Stimulated activated effector memory CD8-positive, alpha-beta T cell treated with anti-CD3 and anti-CD28 coated beads, Interleukin-12 subunit alpha, Interleukin-12 subunit beta, amount 100 ng/mL, for 72 hours (primary cell): ENCODE measurements at regions not wholly inside any gene's neighbourhood (a gene's known extent, or its start where the extent isn't known, plus 50 kb on each side); places are given as distances from the start of the nearest gene placed in this dataset.
A peak's percentile ranks its signal among the peaks of the same experiment; 100 is the strongest.

Source experiments
- ATAC-seq: fragments of 150-1000 bp; cut with Tn5 transposase; 2 replicates; pipeline ENCODE4 v1.10.0; 2021
- DNase-seq, 2 donors: peaks; one replicate each; pipeline ENCODE4 v3.0.0; 2021 to 2022; ENCODE audit warnings: low spot score in 2 of 2
- H3K27ac Mint-ChIP-seq: one replicate; pipeline ENCODE4 v1.8.0; 2022; ENCODE audit warnings: mild to moderate bottlenecking, mixed read lengths
- H3K36me3 Mint-ChIP-seq: one replicate; pipeline ENCODE4 v1.8.0; 2022; ENCODE audit warnings: mild to moderate bottlenecking, mixed read lengths
- H3K4me1 Mint-ChIP-seq: one replicate; pipeline ENCODE4 v1.8.0; 2022; ENCODE audit warnings: mixed read lengths
- H3K4me3 Mint-ChIP-seq: one replicate; pipeline ENCODE4 v1.8.0; 2022; ENCODE audit warnings: mild to moderate bottlenecking, mixed read lengths
- H3K9me3 Mint-ChIP-seq: one replicate; pipeline ENCODE4 v1.8.0; 2022; ENCODE audit warnings: mixed read lengths

DNA sequence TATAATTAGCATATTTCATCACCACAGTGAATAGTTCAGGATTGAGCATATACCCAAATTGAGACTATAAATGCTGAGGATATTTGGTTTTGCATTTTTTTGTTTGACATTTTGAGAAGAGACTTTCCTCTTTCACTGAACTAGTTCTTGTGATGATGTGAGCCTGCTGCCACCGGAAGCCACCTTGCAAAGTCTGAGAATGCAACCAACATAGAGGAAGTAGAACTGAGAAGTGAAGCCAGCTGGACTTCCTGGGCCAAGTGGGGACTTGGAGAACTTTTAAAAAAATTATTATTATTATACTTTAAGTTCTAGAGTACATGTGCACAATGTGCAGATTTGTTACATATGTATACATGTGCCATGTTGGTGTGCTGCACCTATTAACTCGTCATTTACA lies 102.3 kb downstream of the RPE65 start:
- DNase-seq, result no peak
- Mint-ChIP-seq H3K4me1 (no peaks in the 10 kb centered on the region), H3K9me3 (peaks cover 4% of the 10 kb centered on the region), H3K27ac (no peak overlapping the region), H3K36me3 (no peaks in the 10 kb centered on the region), H3K4me3 (no peak overlapping the region)
- no peak for ATAC-seq

DNA sequence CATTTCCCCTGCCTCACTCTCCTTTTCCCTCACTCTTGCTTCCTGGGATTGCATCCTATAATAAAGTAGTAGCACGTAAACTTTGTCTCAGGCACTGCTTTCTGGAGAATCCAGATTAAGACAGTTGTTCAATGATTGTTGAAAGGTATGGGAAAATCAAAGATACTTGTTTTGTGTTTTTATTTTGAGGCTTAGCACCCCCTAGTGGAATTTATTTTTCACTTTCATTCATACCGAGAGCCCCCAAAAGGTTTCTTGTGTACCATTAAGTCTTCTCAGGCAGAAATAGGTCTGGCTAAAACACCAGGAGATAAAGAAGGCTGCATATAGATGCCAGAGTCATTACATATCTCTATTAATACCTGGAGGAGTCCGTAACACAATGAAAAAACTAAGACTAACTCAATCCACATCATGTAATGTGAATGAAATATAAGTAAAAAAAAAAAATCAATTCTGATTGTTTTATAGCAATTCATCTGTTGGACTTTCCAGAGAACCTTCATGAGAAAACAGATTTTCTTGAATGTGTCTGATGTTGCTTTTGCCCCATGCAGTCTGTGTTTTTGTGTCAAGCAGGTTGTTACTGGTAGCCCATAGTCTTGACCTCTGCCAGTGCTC lies 103.5 kb downstream of the RPE65 start:
- Mint-ChIP-seq H3K4me3 (no peak overlapping the region), H3K9me3 (peaks cover 4% of the 10 kb centered on the region), H3K27ac (no peak overlapping the region), H3K36me3 (no peaks in the 10 kb centered on the region), H3K4me1 (no peaks in the 10 kb centered on the region)
- no peak for DNase-seq
- no peak for ATAC-seq

DNA sequence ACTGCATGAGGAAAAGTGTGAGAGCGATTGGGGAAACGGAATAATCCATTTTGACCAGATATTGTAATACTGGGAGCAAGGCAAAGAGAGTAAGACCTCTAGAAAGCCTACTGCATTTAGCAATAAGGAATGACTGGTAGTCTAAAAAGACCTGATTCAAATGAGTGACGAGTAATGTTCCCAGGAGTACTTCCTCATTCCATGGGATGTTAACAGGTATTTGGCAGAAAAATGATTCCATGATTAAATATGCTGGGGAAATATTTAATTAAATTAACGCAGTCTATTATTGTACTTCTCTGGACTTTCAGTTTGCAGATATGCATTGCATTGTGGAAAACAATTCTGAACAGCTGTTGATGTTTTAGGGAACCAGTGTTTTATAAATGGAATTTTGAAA lies 105.5 kb downstream of the RPE65 start:
- Mint-ChIP-seq H3K4me3 (no peak overlapping the region), H3K9me3 (no peaks in the 10 kb centered on the region), H3K27ac (no peak overlapping the region), H3K4me1 (no peaks in the 10 kb centered on the region), H3K36me3 (no peaks in the 10 kb centered on the region)
- DNase-seq, result no peak
- ATAC-seq, result no peak

DNA sequence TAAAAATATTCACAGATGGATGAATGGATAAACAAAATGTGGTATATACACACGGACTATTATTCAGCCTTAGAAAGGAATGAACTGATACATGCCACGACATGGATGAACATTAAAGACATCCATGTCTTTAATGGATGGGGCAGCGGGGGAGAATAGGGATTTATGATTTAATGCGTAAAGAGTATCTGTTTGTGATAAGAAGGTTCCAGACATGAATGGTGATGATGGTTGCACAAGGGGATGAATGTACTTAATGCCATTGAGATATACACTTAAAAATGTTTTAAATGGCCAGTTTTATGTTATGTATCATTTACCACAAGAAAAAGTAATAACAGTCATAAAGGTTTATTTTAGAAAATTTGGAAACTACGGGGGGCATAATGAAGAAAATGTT lies 108.6 kb upstream of the WLS start:
- Mint-ChIP-seq H3K36me3 (no peaks in the 10 kb centered on the region), H3K4me1 (no peaks in the 10 kb centered on the region), H3K4me3 (no peak overlapping the region), H3K27ac (no peak overlapping the region), H3K9me3 (no peaks in the 10 kb centered on the region)
- DNase-seq, result no peak
- no peak for ATAC-seq

DNA sequence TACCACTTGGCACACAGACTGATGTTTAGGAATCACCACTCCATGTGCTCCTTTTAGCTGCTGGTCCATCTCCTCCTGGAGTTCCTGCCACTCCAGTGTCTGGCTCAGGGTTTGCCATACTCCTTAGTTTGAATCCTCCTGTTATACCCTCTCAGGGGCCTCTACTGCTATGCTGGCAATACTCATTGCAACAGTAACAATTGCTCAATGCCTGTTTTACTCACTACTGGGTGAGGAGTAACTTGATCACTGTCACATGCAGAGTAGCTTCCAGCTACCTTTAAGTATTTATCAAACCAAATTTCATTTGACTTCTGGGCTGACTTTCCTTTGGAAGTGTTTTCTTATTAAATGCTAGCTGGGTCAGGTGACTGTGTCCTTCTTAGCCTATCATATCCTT lies 107.2 kb upstream of the WLS start:
- no peaks in the 10 kb centered on the region for H3K36me3 Mint-ChIP-seq
- ATAC-seq, result no peak

DNA sequence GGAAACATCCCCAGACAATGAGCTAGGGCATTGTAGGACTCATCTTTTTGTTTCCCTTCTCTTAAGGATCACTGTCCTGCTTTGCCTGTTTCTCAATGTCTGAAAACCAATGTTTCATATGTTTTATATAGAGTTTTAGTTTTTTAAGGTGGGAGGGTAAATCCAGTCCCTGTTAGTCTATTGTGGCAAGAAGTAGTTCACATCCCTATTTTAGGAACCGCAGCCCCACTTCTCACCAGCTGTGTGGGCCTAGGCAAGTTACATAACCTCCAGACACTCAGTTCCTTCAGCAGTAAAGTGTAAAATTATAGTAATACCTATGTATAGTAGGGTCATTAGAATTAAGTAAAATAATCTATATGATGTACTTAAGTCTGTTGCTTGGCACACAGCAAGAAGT lies 105.8 kb upstream of the WLS start:
- H3K4me1 Mint-ChIP-seq, result no peaks in the 10 kb centered on the region
- DNase-seq (no peak), ATAC-seq (no peak)
- no peak overlapping the region for H3K4me3 Mint-ChIP-seq
- H3K27ac Mint-ChIP-seq, result no peak overlapping the region
- no peaks in the 10 kb centered on the region for H3K9me3 Mint-ChIP-seq
- no peaks in the 10 kb centered on the region for H3K36me3 Mint-ChIP-seq

More for the DNA sequence above, 107.2 kb upstream of the WLS start:
- no peak for DNase-seq
- H3K27ac Mint-ChIP-seq, result no peak overlapping the region
- no peaks in the 10 kb centered on the region for H3K9me3 Mint-ChIP-seq
- no peaks in the 10 kb centered on the region for H3K4me1 Mint-ChIP-seq
- no peak overlapping the region for H3K4me3 Mint-ChIP-seq

DNA sequence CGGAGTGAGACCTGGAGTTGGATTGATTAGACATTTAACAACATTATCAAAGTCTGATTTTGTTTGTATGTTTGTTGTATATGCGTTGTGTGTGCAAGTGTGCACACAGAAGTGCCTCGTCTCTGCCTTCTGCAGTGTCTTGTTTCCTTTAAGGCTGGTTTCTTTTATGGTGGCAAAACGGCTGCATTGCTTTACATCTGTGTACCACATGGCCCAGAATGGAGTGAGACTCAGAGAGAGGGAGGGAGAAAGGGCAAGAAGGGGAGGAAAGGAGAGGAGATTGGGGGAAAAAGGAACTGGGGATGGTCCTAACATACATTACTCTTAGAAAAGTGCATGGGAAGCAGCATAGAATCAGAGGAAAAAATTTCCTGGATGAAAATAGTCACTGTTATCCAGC lies 99.7 kb upstream of the WLS start:
- H3K4me1 Mint-ChIP-seq, result no peaks in the 10 kb centered on the region
- no peak overlapping the region for H3K27ac Mint-ChIP-seq
- no peak overlapping the region for H3K4me3 Mint-ChIP-seq

DNA sequence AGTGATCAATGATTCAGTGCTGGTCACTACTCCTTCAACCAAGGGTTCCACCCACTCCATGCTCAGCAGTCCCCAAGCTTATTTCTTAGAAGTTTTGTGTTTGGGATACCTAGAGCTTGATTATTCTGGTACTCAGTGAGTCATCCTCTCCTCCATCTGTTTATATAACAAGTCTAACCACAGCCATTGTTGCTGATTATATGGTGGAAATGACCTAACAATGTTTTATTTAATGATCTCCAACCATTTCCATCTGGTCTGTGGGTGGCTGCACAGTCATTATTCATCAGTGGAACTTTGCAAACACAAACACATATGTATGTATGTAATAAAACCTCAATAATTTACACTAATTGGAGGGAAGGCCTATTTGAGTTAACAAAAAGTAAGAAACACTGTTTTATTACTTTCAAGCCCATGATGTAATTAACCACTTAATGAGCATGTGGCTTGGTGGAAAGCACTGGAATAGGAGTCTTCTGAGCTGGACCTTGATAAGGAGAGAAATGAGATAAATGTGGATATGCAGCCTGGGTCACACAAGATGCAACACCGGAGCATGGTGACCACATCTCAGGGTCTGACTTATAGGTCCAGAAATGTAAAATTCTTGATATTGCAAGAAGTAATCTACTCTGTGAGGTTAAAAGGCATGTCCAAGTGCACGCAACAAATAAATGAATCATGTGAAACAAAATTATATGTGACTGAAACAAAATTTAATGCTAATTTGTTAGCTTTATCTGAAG lies 99.0 kb upstream of the WLS start:
- no peak for DNase-seq
- no peak overlapping the region for H3K27ac Mint-ChIP-seq
- H3K36me3 Mint-ChIP-seq, result no peaks in the 10 kb centered on the region
- H3K9me3 Mint-ChIP-seq, result peaks cover 3% of the 10 kb centered on the region
- H3K4me1 Mint-ChIP-seq, result no peaks in the 10 kb centered on the region
- ATAC-seq, result peak; percentile 26
- H3K4me3 Mint-ChIP-seq, result no peak overlapping the region

More for the DNA sequence above, 99.7 kb upstream of the WLS start:
- no peak for ATAC-seq
- Mint-ChIP-seq H3K9me3 (peaks cover 3% of the 10 kb centered on the region), H3K36me3 (no peaks in the 10 kb centered on the region)
- DNase-seq, result no peak

DNA sequence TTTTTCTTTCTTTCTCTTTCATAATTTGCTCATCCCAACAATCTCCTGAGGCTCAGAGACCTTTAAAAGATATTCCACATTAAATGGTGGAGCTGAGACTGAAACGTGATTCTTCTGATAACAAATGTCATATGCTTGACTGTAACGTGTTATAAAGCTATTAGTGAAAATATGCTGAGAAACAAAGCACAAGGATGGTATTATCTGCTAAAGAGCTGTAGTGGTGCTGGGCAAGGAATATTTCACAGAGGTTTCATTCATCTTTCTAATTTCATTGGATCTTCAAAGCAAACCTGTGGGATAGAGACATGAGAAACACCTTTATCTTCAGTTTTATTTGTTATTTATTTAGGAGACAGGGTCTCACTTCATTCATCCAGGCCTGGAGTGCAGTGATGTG lies 98.1 kb upstream of the WLS start:
- Mint-ChIP-seq H3K9me3 (peaks cover 7% of the 10 kb centered on the region), H3K36me3 (no peaks in the 10 kb centered on the region), H3K4me3 (no peak overlapping the region), H3K4me1 (no peaks in the 10 kb centered on the region), H3K27ac (no peak overlapping the region)
- no peak for DNase-seq
- no peak for ATAC-seq

DNA sequence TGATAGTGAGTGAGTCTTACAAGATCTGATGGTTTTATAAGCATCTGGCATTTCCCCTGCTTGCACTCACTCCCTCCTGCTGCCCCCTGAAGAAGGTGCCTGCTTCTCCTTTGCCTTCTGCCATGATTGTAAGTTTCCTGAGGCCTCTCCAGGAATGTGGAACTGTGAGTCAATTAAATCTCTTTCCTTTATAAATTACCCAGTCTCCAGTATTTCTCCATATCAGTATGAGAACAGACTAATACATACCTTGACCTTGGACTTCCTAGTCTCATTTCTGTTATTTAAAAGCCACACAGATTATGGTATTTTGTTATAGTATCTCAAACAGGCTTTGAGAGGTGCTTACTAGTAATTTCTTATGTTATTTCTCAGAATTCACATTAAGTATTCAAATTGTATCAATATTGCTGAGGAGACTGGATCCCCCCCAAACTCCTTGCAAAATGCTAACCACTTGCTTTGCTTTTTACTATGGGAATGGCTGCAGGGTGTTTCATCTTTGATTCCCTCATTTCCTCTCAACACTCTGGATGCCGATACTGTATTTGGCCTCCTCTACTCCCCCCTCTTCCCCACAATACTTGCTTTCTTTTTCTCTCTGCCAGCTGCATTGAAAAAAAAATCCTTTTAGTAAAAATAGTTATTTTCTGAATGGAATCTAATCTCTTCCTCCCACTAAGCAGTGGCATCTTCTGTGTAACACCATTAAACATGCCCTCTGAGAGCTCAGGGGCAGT lies 96.9 kb upstream of the WLS start:
- no peaks in the 10 kb centered on the region for H3K4me1 Mint-ChIP-seq
- no peak overlapping the region for H3K27ac Mint-ChIP-seq
- H3K36me3 Mint-ChIP-seq, result no peaks in the 10 kb centered on the region
- no peak overlapping the region for H3K4me3 Mint-ChIP-seq
- peaks cover 7% of the 10 kb centered on the region for H3K9me3 Mint-ChIP-seq
- ATAC-seq, result no peak
- DNase-seq, result no peak

DNA sequence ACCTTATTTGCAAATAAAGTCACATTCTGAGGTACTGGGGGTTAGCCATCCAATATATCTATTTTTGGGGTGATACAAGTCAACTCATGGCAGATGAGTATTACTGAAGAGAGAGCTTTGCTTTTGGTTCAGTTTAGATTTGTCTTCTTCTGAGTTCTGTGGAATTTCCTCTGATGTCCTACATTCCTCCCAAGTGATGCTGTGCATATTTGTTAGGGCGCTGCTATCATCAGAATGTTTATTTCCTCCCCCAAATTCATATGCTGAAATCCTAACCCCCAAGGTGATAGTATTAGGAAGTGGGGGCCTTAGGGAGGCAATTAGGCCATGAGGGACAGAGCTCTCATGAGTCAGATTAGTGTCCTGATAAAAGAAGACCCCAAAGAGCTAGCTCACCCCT lies 96.2 kb upstream of the WLS start:
- Mint-ChIP-seq H3K4me1 (no peaks in the 10 kb centered on the region), H3K4me3 (no peak overlapping the region), H3K36me3 (no peaks in the 10 kb centered on the region), H3K27ac (no peak overlapping the region), H3K9me3 (peaks cover 7% of the 10 kb centered on the region)
- ATAC-seq, result no peak
- no peak for DNase-seq

DNA sequence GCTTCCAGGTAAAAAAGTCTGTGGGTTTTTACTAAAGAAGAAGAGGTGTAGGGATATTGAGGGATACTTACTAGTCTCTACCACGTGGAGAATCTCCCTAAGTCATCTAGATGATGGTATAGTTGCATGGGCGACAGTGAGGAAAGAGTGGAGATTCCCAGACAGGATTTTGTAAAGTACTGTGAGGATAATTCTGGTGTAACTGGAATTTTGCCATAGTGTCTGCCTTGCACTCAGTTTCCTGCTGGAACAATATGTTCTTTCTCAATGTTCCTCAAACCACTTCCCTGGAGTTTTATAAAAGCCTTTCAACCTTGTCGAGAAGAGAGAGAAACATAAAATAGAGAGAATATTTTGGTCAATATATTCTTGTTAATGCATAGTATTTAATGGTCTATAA lies 95.1 kb upstream of the WLS start:
- no peaks in the 10 kb centered on the region for H3K36me3 Mint-ChIP-seq
- H3K9me3 Mint-ChIP-seq, result peaks cover 7% of the 10 kb centered on the region
- DNase-seq (no peak), ATAC-seq (no peak)
- no peak overlapping the region for H3K27ac Mint-ChIP-seq
- H3K4me1 Mint-ChIP-seq, result no peaks in the 10 kb centered on the region
- H3K4me3 Mint-ChIP-seq, result no peak overlapping the region

DNA sequence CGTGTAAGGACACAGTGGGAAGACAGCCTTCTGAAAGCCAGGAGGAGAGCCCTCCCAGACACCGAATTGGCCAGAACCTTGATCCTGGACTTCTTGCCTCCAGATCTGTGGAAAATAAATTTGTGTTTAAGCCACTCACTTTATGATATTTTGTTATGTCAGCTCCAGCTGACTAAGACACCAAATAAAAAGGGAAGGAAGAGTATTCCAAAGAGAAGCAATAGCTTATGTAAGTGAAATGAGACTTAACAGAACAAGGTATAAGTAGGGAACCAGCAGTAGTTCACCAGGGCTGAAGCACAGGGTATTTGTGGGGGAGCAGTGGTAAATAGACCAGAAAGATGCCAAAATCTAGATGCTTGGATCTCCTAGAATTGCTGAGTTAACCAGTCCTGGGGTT lies 94.2 kb upstream of the WLS start:
- peaks cover 7% of the 10 kb centered on the region for H3K9me3 Mint-ChIP-seq
- no peak overlapping the region for H3K4me3 Mint-ChIP-seq

DNA sequence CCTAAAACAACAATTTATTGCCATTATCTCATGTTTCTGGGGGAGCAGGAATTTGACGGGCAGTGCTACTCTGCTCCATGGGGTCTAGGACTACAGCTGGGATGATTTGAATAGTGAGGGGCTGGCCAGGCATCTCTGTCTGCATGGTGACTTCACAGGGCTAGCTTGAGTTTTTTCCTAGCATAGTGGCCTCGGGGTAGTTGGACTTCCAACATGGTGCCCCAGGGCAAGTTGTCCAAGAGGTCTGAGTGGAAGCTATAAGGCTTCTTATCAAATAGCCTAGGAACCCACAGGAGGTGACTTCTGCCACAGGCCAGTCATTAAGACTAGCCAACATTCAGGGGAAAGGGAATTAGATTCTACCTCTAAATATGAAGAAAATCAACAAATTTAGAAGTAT lies 92.0 kb upstream of the WLS start:
- H3K4me3 Mint-ChIP-seq, result no peak overlapping the region
- no peaks in the 10 kb centered on the region for H3K4me1 Mint-ChIP-seq
- no peak for ATAC-seq
- H3K36me3 Mint-ChIP-seq, result no peaks in the 10 kb centered on the region
- H3K27ac Mint-ChIP-seq, result no peak overlapping the region
- DNase-seq, result no peak
- H3K9me3 Mint-ChIP-seq, result peaks cover 4% of the 10 kb centered on the region

More for the DNA sequence above, 94.2 kb upstream of the WLS start:
- no peak for DNase-seq
- no peak for ATAC-seq
- no peaks in the 10 kb centered on the region for H3K4me1 Mint-ChIP-seq
- H3K36me3 Mint-ChIP-seq, result no peaks in the 10 kb centered on the region
- H3K27ac Mint-ChIP-seq, result no peak overlapping the region

DNA sequence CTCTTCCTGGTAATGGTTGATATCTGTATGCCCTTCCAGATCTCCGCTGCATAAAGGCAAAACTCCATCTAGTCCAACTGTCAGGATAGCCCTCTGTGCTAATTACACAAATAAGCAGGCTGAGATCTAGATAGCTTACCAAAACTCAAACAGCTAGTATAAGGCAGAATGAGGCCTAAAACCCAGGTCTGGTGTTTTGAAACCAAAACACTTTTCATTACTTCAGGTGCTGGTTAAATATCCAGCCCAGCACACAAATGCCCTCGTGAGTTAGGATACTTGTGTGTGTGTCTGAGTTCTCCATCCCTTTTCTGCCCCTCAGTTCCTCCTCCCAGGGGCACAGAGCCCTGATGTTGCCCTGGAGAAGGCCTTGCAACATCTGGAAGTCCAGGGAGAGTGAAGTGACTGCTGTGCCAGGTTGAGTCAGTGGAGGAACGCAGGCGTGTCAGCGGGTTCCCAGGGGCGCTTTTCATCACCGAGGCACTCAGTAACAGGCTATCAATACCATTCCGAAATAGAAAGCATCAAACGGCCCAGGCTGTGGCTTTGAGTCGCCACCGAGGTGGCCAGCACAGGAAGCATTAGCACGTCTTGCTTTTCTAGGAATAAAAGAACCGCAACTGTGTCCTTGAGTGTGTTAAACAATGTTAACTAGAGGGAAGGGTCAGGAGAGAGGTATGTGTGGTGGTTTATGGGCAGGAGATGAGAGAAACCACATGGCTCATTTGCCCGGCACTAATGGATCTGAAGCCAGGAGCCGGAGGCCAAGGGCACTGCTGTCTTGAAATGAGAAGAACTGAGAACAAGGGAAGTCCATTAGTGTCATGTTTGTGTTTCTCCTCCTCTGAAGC lies 90.7 kb upstream of the WLS start:
- DNase-seq (no peak), ATAC-seq (no peak)
- H3K27ac Mint-ChIP-seq, result no peak overlapping the region

More for the DNA sequence above, 90.7 kb upstream of the WLS start:
- Mint-ChIP-seq H3K4me1 (no peaks in the 10 kb centered on the region), H3K36me3 (no peaks in the 10 kb centered on the region), H3K4me3 (no peak overlapping the region), H3K9me3 (peaks cover 4% of the 10 kb centered on the region)
